ENCODE measurements at regions not wholly inside any gene's neighbourhood (a gene's known extent, or its start where the extent isn't known, plus 50 kb on each side); places are given as distances from the start of the nearest gene placed in this dataset.

DNA sequence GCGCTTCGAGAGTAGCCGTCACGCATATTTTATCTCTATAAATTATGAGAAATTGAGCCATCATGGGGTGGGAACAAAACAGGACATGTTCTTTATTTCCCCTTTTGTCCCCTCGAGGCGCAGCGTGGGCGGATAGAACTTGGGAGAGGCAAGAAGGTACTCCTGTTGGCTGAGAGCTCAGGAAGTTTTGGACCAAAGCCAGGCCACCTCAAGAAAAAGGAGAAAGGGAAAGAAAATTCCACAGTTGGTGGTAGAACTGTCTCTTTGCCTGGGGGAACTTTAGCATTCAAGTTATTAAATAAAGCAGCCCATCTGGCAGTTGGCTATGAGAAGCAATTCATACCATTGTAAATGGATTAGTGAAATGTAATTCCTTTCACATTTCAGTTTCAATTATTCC is 76.4 kb upstream of the DSCAM start:
- DNase-seq (ENCODE audit: extremely low spot score) = no peak
- ChIA-PET CTCF (no interaction called here), POLR2A (no interaction called here)

GRCh38 chr21:40923901-40924300 is 76.9 kb upstream of the DSCAM start:
- TF ChIP-seq LEF1 (IDR thresholded peaks at IDR 0.05; ENCODE audit: borderline replicate concordance) = no peak
- TF ChIP-seq, protein P1, sequence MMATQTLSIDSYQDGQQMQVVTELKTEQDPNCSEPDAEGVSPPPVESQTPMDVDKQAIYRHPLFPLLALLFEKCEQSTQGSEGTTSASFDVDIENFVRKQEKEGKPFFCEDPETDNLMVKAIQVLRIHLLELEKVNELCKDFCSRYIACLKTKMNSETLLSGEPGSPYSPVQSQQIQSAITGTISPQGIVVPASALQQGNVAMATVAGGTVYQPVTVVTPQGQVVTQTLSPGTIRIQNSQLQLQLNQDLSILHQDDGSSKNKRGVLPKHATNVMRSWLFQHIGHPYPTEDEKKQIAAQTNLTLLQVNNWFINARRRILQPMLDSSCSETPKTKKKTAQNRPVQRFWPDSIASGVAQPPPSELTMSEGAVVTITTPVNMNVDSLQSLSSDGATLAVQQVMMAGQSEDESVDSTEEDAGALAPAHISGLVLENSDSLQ (IDR thresholded peaks at IDR 0.05) = no peak
- no peak for TF ChIP-seq ZNF384 (IDR thresholded peaks at IDR 0.05)
- TF ChIP-seq TARDBP (IDR thresholded peaks at IDR 0.05) = no peak
- TF ChIP-seq SUZ12 (IDR thresholded peaks at IDR 0.05) = no peak
- ChIA-PET POLR2A (no interaction called here), CTCF (no interaction called here)
- no peak for DNase-seq (ENCODE audit: extremely low spot score)

More for the DNA sequence above, 76.4 kb upstream of the DSCAM start:
- TF ChIP-seq TARDBP (IDR thresholded peaks at IDR 0.05) = no peak
- no peak for TF ChIP-seq NFRKB (IDR thresholded peaks at IDR 0.05)
- TF ChIP-seq ZNF384 (IDR thresholded peaks at IDR 0.05) = no peak
- no peak for TF ChIP-seq ELF4 (IDR thresholded peaks at IDR 0.05)
- TF ChIP-seq FOXK2 (IDR thresholded peaks at IDR 0.05) = no peak
- no peak for TF ChIP-seq HDGF (IDR thresholded peaks at IDR 0.05; ENCODE audit: borderline replicate concordance)
- TF ChIP-seq, protein P1 (IDR thresholded peaks at IDR 0.05) = no peak
- no peak for TF ChIP-seq ARNT (IDR thresholded peaks at IDR 0.05)
- no peak for TF ChIP-seq SUZ12 (IDR thresholded peaks at IDR 0.05)
- no peak for TF ChIP-seq BHLHE40 (IDR thresholded peaks at IDR 0.05; ENCODE audit: borderline replicate concordance)
- TF ChIP-seq LEF1 (IDR thresholded peaks at IDR 0.05; ENCODE audit: borderline replicate concordance) = no peak
- TF ChIP-seq SP1 (IDR thresholded peaks at IDR 0.05) = no peak
- no peak for TF ChIP-seq FOXM1 (IDR thresholded peaks at IDR 0.05; ENCODE audit: borderline replicate concordance)
- no peak for TF ChIP-seq FOXA1 (IDR thresholded peaks at IDR 0.05)
- TF ChIP-seq L3MBTL2 (conservative IDR thresholded peaks at IDR 0.05) = no peak
- no peak for TF ChIP-seq CTBP1 (IDR thresholded peaks at IDR 0.05; ENCODE audit: borderline replicate concordance)

DNA sequence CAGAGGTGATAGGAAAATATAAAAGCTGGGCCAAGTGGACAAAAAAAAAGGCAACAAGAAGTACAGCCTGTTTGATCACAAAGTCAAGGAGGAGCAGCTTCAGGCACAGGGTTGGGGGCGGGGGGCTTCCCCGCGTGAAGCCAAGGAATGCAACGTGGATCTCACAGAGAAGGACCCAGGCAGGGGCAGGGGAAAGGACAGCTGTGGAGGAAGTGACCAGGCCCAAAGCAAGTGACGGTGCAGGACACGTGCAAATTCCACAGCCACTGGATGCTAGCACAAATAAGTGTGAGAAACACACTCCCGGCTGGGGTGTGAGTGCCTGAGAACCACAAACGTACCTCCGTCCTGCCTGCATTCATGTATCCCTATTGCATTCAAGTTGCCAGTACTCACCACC is 77.7 kb upstream of the DSCAM start:
- DNase-seq (ENCODE audit: extremely low spot score) = no peak
- ChIA-PET POLR2A (no interaction called here), CTCF (no interaction called here)
- TF ChIP-seq ZNF384 (IDR thresholded peaks at IDR 0.05) (no peak), SUZ12 (IDR thresholded peaks at IDR 0.05) (no peak), SP1 (IDR thresholded peaks at IDR 0.05) (no peak), FOXA1 (IDR thresholded peaks at IDR 0.05) (no peak), ELF4 (IDR thresholded peaks at IDR 0.05) (no peak), TARDBP (IDR thresholded peaks at IDR 0.05) (no peak), FOXM1 (IDR thresholded peaks at IDR 0.05; ENCODE audit: borderline replicate concordance) (no peak), BHLHE40 (IDR thresholded peaks at IDR 0.05; ENCODE audit: borderline replicate concordance) (no peak), L3MBTL2 (conservative IDR thresholded peaks at IDR 0.05) (no peak), FOXK2 (IDR thresholded peaks at IDR 0.05) (no peak), HDGF (IDR thresholded peaks at IDR 0.05; ENCODE audit: borderline replicate concordance) (no peak), CTBP1 (IDR thresholded peaks at IDR 0.05; ENCODE audit: borderline replicate concordance) (no peak)
- TF ChIP-seq, protein P1 (IDR thresholded peaks at IDR 0.05) = no peak

- no peak for DNase-seq (ENCODE audit: extremely low spot score)
- POLR2A ChIA-PET = no interaction called here
- TF ChIP-seq ELF4 (IDR thresholded peaks at IDR 0.05) = no peak
- no peak for TF ChIP-seq SUZ12 (IDR thresholded peaks at IDR 0.05)
- no peak for TF ChIP-seq ARNT (IDR thresholded peaks at IDR 0.05)
- no peak for TF ChIP-seq SP1 (IDR thresholded peaks at IDR 0.05)
- TF ChIP-seq, protein P1 (IDR thresholded peaks at IDR 0.05) = no peak
- TF ChIP-seq FOXM1 (IDR thresholded peaks at IDR 0.05; ENCODE audit: borderline replicate concordance) = no peak
- no peak for TF ChIP-seq FOXK2 (IDR thresholded peaks at IDR 0.05)
- no peak for TF ChIP-seq BHLHE40 (IDR thresholded peaks at IDR 0.05; ENCODE audit: borderline replicate concordance)
- no peak for TF ChIP-seq NFRKB (IDR thresholded peaks at IDR 0.05)
- no peak for TF ChIP-seq L3MBTL2 (conservative IDR thresholded peaks at IDR 0.05)
- no peak for TF ChIP-seq LEF1 (IDR thresholded peaks at IDR 0.05; ENCODE audit: borderline replicate concordance)
- no peak for TF ChIP-seq CTBP1 (IDR thresholded peaks at IDR 0.05; ENCODE audit: borderline replicate concordance)
- TF ChIP-seq TARDBP (IDR thresholded peaks at IDR 0.05) = no peak
- no peak for TF ChIP-seq FOXA1 (IDR thresholded peaks at IDR 0.05)
- no peak for TF ChIP-seq HDGF (IDR thresholded peaks at IDR 0.05; ENCODE audit: borderline replicate concordance)
- no peak for TF ChIP-seq ZNF384 (IDR thresholded peaks at IDR 0.05)
- CTCF ChIA-PET = no interaction called here
These were observed 79.3 kb upstream of the DSCAM start for GRCh38 chr21:40926238-40926637.

DNA sequence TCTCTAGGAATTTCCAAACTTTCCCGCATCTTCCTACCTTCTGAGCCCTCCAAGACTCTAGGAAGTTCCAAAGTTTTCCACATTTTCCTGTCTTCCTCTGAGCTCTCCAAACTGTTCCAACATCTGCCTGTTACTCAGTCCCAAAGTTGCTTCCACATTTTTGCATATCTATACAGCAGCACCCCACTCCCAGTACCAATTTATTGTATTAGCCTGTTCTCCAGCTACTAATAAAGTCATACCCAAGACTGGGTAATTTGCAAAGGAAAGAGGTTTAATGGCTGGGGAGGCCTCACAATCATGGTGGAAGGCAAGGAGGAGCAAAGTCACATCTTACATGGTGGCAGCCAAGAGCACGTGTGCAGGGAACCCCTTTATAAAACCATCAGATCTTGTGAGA is 82.9 kb upstream of the DSCAM start:
- CTCF ChIA-PET = no interaction called here
- TF ChIP-seq LEF1 (IDR thresholded peaks at IDR 0.05; ENCODE audit: borderline replicate concordance) = no peak
- TF ChIP-seq, protein P1 (IDR thresholded peaks at IDR 0.05) = no peak
- TF ChIP-seq ZNF384 (IDR thresholded peaks at IDR 0.05) = no peak
- DNase-seq (ENCODE audit: extremely low spot score) = no peak
- POLR2A ChIA-PET = no interaction called here

DNA sequence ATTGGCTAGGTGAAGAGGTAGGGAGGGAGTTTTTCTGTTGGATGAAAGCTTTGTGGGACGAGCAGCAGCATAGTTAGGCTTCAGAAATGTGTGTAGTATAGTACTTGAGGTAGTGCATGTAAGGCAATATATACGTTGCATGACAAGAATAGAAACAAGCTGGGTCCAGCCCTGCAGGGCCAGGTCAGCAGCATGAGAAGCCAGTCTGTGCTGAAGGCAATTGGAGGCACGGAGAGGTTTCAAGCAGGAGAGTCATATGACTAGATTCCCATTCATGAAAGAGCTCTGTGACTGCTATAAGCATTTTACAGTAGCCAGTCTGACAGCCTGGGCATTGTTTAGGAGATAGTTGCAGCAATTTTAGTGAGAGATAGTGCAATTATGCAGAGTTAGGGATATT is 84.2 kb upstream of the DSCAM start:
- ChIA-PET CTCF (no interaction called here), POLR2A (no interaction called here)
- DNase-seq (ENCODE audit: extremely low spot score) = no peak
- TF ChIP-seq HDGF (IDR thresholded peaks at IDR 0.05; ENCODE audit: borderline replicate concordance) = no peak
- no peak for TF ChIP-seq TARDBP (IDR thresholded peaks at IDR 0.05)
- TF ChIP-seq CTBP1 (IDR thresholded peaks at IDR 0.05; ENCODE audit: borderline replicate concordance) = no peak
- TF ChIP-seq FOXA1 (IDR thresholded peaks at IDR 0.05) = no peak
- TF ChIP-seq SUZ12 (IDR thresholded peaks at IDR 0.05) = no peak
- no peak for TF ChIP-seq SP1 (IDR thresholded peaks at IDR 0.05)
- no peak for TF ChIP-seq ELF4 (IDR thresholded peaks at IDR 0.05)
- no peak for TF ChIP-seq FOXM1 (IDR thresholded peaks at IDR 0.05; ENCODE audit: borderline replicate concordance)
- no peak for TF ChIP-seq FOXK2 (IDR thresholded peaks at IDR 0.05)
- no peak for TF ChIP-seq ZNF384 (IDR thresholded peaks at IDR 0.05)
- no peak for TF ChIP-seq NFRKB (IDR thresholded peaks at IDR 0.05)
- TF ChIP-seq BHLHE40 (IDR thresholded peaks at IDR 0.05; ENCODE audit: borderline replicate concordance) = no peak
- no peak for TF ChIP-seq L3MBTL2 (conservative IDR thresholded peaks at IDR 0.05)
- TF ChIP-seq LEF1 (IDR thresholded peaks at IDR 0.05; ENCODE audit: borderline replicate concordance) = no peak
- no peak for TF ChIP-seq ARNT (IDR thresholded peaks at IDR 0.05)
- TF ChIP-seq, protein P1 (IDR thresholded peaks at IDR 0.05) = no peak

Data from HEK293T (cell line).